ENCODE measurements at regions not wholly inside any gene's neighbourhood (a gene's known extent, or its start where the extent isn't known, plus 50 kb on each side); places are given as distances from the start of the nearest gene placed in this dataset.

DNA sequence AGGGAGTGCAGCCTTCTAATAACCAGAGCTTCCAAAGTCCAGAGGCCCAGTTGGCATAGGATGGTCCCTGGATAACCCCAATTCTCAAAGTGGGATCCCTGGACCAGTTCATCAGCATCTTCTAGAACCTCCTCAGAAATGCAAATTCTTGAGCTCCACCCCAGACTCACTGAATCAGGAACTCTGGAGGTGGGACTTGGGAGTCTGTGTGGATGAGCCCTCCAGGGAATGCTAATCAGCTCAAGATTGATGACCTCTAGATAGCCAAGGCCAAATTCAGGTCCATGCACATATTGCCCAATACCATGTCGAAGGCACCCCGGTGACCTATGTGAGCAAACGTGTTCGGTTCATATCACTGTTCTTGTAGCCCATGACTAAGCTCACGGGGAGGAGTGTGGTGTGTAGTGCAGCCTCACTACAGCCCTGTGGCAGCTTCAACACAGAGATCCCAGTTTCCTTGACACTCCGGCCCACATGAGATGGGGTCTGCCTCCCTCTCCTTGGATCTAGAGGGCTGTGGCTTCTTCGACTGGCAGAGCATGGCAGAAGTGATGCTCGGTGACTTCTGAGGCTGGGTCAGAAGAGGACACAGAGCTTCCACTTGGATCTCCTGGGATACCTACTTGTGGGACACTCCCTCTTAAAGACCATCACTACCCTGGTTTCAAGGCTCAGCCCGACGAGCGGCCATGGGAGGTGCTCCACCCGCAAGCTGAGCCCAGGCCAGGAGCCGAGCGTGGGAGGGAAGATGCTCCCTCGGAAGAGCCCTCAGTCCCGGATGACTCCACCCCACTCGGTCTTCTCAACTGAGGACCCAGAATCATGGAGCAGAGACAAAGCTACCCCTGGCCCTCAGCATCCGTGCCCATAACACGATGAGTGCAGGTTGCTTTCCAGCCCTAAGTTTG, 151.1 kb upstream of the CST7 start:
- H3K4me3 ChIP-seq (ENCODE audit: low read depth, low read length), result no peak overlapping the region
- no peak for DNase-seq (ENCODE audit: low read depth)
- TF ChIP-seq, protein P1, sequence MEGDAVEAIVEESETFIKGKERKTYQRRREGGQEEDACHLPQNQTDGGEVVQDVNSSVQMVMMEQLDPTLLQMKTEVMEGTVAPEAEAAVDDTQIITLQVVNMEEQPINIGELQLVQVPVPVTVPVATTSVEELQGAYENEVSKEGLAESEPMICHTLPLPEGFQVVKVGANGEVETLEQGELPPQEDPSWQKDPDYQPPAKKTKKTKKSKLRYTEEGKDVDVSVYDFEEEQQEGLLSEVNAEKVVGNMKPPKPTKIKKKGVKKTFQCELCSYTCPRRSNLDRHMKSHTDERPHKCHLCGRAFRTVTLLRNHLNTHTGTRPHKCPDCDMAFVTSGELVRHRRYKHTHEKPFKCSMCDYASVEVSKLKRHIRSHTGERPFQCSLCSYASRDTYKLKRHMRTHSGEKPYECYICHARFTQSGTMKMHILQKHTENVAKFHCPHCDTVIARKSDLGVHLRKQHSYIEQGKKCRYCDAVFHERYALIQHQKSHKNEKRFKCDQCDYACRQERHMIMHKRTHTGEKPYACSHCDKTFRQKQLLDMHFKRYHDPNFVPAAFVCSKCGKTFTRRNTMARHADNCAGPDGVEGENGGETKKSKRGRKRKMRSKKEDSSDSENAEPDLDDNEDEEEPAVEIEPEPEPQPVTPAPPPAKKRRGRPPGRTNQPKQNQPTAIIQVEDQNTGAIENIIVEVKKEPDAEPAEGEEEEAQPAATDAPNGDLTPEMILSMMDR (conservative IDR thresholded peaks at IDR 0.05; ENCODE audit: low read depth, low read length), result no peak

DNA sequence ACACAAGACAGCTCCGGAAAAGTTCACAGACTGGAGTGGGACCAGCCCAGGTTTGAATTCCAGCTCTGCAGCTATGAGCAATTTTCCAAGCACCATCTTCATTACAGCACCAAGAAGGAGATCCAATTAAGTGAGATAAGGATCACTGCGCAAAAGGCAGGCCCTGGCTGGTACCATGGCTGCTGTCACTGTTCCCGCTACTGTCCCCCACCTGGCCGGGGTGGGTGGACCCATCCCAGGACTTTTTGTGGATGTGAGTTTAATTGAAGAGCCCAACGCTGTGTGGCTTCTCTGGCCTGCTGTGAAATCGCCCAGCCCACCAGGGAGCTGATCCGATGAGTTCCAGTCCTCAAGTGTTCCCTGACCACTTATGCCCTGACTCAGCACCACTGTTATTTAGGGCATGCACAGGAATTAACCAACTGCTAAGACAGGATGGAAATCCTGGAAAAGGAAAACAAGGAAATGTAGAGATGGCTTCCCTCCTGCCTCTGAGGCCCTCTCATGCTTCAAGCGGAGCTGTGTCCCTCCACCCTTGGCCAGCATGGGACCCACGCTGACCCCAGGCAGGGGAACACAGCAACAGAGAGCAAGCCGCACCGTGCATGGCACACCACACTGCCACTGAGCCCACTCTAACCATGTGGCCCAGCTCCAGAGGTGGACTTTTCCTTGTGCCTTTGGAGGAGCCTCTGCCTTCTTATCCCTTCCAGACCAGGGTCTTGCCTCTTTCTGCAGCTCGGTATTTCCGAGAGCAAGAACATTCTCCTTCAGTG, 150.0 kb upstream of the CST7 start:
- no peak for DNase-seq (ENCODE audit: low read depth)
- TF ChIP-seq, protein P1 (conservative IDR thresholded peaks at IDR 0.05; ENCODE audit: low read depth, low read length), result no peak
- no peak overlapping the region for H3K4me3 ChIP-seq (ENCODE audit: low read depth, low read length)

DNA sequence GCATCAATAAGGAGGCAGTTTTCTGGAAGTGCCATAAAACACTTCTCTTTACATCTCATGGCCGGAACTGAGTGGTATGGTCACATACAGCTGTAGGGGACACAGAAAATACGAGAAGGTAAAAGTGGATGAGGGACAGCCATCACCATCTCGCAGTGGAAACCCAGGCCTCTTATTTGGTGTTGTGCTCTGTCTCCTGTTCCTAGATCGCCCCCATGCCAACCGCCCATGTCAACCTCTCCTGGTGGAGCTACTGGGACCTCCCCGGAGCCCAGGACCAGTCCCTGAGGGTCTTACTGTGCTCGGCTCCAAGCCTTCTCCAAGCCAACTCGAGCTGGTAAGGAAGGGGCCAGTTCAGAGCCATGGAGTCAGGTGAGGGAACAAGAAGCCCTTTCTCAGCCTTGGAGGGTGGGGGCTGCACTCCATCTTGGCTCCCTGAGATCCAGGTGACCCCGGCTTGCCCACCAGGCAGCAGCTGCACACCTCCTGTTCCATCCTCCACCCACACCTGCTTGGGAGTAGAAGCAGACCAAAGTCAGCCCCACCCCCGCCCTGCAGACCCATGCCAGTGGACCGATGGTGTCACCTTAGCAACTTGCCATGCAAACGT, 149.0 kb upstream of the CST7 start:
- H3K4me3 ChIP-seq (ENCODE audit: low read depth, low read length), result no peak overlapping the region
- TF ChIP-seq, protein P1 (conservative IDR thresholded peaks at IDR 0.05; ENCODE audit: low read depth, low read length), result no peak
- no peak for DNase-seq (ENCODE audit: low read depth)

DNA sequence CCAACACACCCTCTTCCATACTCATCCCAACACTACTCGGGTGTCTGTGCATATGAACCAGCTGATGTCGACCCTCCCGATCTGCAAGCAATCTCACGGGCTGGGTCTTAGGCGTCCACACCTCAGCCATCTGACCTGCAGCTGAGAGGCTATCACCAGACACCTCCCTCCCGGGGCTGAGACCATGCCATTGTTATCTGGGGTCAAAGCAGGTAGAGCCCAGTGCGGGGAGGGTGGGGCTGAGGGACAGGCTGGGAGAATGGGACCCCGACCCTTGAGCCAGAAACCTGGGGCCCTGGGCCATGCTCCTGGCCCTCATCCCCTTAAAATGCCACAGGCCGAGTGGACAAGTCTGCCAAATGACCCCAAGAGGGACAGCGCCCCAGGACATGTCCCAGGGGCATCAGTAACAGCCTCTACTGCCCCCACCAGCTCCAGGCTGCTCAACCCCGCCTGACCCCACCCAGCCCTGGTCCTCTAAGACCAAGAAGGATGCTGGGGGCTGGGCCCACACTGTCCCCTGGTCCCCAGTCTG, 146.7 kb upstream of the CST7 start:
- H3K4me3 ChIP-seq (ENCODE audit: low read depth, low read length), result no peak overlapping the region
- TF ChIP-seq, protein P1 (conservative IDR thresholded peaks at IDR 0.05; ENCODE audit: low read depth, low read length), result no peak
- no peak for DNase-seq (ENCODE audit: low read depth)

DNA sequence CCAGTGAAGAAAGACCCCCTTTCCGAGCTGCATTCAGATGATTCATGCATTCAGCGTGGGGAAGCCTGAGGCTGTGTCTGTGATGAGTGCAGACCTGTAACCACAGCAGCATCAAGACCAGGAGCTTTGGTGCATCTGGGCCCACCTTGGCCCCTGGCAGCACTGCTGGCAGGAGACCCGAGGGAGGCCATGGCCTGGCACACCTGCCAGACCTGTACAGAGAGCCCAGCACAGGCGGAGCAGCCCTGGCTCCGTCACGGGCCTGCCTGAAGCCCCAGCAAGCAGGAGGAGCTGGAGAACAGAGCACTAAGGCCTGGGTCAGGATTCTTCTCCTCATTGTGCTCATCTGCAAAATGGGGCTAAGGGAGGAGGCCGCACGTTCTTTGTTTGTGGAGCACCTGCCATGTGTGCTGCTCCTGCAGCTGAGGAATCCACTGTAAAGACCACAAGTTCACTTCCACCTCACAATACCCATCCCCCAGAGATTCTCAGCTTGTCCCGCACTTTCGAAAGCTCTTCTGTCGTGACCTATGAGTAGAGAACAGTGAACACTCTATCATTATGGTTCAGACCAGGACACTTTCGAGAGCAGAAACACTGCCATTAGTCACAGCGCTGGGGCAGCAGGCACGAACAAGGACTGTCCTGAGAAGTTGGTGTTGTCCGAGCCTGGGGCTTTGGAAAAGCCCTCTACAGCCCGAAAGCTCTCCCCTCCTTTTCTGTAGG, 144.4 kb upstream of the CST7 start:
- no peak overlapping the region for H3K4me3 ChIP-seq (ENCODE audit: low read depth, low read length)
- DNase-seq (ENCODE audit: low read depth), result no peak
- TF ChIP-seq, protein P1 (conservative IDR thresholded peaks at IDR 0.05; ENCODE audit: low read depth, low read length), result no peak

Data from epithelial cell of proximal tubule (primary cell).